ENCODE measurements at regions not wholly inside any gene's neighbourhood (a gene's known extent, or its start where the extent isn't known, plus 50 kb on each side); places are given as distances from the start of the nearest gene placed in this dataset.
"Not testable (repeated sequence)": the region's sequence is repeated elsewhere in the genome, so short reads cannot be mapped to it uniquely, and the experiment has no call there.

- H3K27ac ChIP-seq, result no peak overlapping the region
- TF ChIP-seq CTCF (IDR thresholded peaks at IDR 0.05), result no peak
- no peaks in the 10 kb centered on the region for H3K27me3 ChIP-seq
- no peaks in the 10 kb centered on the region for H3K36me3 ChIP-seq
- DNase-seq (ENCODE audit: low spot score), result no peak
- H3K4me3 ChIP-seq, result no peak overlapping the region
- no peaks in the 10 kb centered on the region for H3K4me1 ChIP-seq
- H3K9me3 ChIP-seq, result no peaks in the 10 kb centered on the region
These were observed 103.3 kb upstream of the GALNT15 start for GRCh38 chr3:16071206-16071605.

- Histone ChIP-seq H3K4me1 (no peaks in the 10 kb centered on the region), H3K4me3 (no peak overlapping the region), H3K27me3 (no peaks in the 10 kb centered on the region), H3K36me3 (no peaks in the 10 kb centered on the region), H3K9me3 (no peaks in the 10 kb centered on the region), H3K27ac (no peak overlapping the region)
- no peak for TF ChIP-seq CTCF (IDR thresholded peaks at IDR 0.05)
- no peak for DNase-seq (ENCODE audit: low spot score)
These were observed 101.9 kb upstream of the GALNT15 start for GRCh38 chr3:16072420-16073110.

GRCh38 chr3:16073203-16073602 is 101.3 kb upstream of the GALNT15 start:
- Histone ChIP-seq H3K27ac (no peak overlapping the region), H3K36me3 (no peaks in the 10 kb centered on the region), H3K4me3 (no peak overlapping the region), H3K4me1 (no peaks in the 10 kb centered on the region), H3K9me3 (no peaks in the 10 kb centered on the region), H3K27me3 (no peaks in the 10 kb centered on the region)
- DNase-seq (ENCODE audit: low spot score), result no peak
- TF ChIP-seq CTCF (IDR thresholded peaks at IDR 0.05), result no peak

- not testable (repeated sequence) for H3K4me1 ChIP-seq; H3K27me3 ChIP-seq; H3K36me3 ChIP-seq; H3K27ac ChIP-seq; H3K4me3 ChIP-seq; H3K9me3 ChIP-seq; DNase-seq (ENCODE audit: low spot score)
These were observed 100.3 kb upstream of the GALNT15 start for GRCh38 chr3:16073990-16074671.

- no peak overlapping the region for H3K27ac ChIP-seq
- no peak for TF ChIP-seq CTCF (IDR thresholded peaks at IDR 0.05)
- no peaks in the 10 kb centered on the region for H3K27me3 ChIP-seq
- H3K4me3 ChIP-seq, result no peak overlapping the region
- no peaks in the 10 kb centered on the region for H3K36me3 ChIP-seq
- no peak for DNase-seq (ENCODE audit: low spot score)
- no peaks in the 10 kb centered on the region for H3K4me1 ChIP-seq
- H3K9me3 ChIP-seq, result no peaks in the 10 kb centered on the region
These were observed 98.8 kb upstream of the GALNT15 start for GRCh38 chr3:16075647-16076046.

GRCh38 chr3:16076564-16076963 is 97.9 kb upstream of the GALNT15 start:
- peaks cover 2 to 6% of the 10 kb centered on the region in 2 donors for H3K9me3 ChIP-seq
- no peak for DNase-seq (ENCODE audit: low spot score)
- no peaks in the 10 kb centered on the region for H3K36me3 ChIP-seq
- no peak overlapping the region for H3K27ac ChIP-seq
- TF ChIP-seq CTCF (IDR thresholded peaks at IDR 0.05), result no peak
- no peak overlapping the region for H3K4me3 ChIP-seq
- H3K4me1 ChIP-seq, result no peaks in the 10 kb centered on the region
- no peaks in the 10 kb centered on the region for H3K27me3 ChIP-seq

- not testable (repeated sequence) for H3K4me3 ChIP-seq; DNase-seq (ENCODE audit: low spot score); H3K9me3 ChIP-seq; H3K36me3 ChIP-seq; H3K27ac ChIP-seq; H3K4me1 ChIP-seq; H3K27me3 ChIP-seq
These were observed 97.3 kb upstream of the GALNT15 start for GRCh38 chr3:16077146-16077545.

GRCh38 chr3:16077681-16078080 is 96.8 kb upstream of the GALNT15 start:
- not testable (repeated sequence) for H3K27ac ChIP-seq; H3K4me1 ChIP-seq; H3K4me3 ChIP-seq; H3K9me3 ChIP-seq; H3K36me3 ChIP-seq; H3K27me3 ChIP-seq; DNase-seq (ENCODE audit: low spot score)

Measured in right atrium auricular region (tissue), 2 donors.